Activated CD8-positive, alpha-beta memory T cell treated with anti-CD3 and anti-CD28 coated beads, Interleukin-2, amount 50 U/mL, for 24 hours (primary cell): ENCODE measurements at regions not wholly inside any gene's neighbourhood (a gene's known extent, or its start where the extent isn't known, plus 50 kb on each side); places are given as distances from the start of the nearest gene placed in this dataset.
"Not testable (repeated sequence)": the region's sequence is repeated elsewhere in the genome, so short reads cannot be mapped to it uniquely, and the experiment has no call there.

Experiments
- DNase-seq: peaks from one replicate; pipeline ENCODE4 v3.0.0-alpha.2; 2020; ENCODE audit errors: extremely low read depth

GRCh38 chr13:107675847-107676550 is 539.3 kb downstream of the LIG4 start:
- DNase-seq: no peak

GRCh38 chr13:107669391-107669993 is 545.8 kb downstream of the LIG4 start:
- DNase-seq: no peak

DNA sequence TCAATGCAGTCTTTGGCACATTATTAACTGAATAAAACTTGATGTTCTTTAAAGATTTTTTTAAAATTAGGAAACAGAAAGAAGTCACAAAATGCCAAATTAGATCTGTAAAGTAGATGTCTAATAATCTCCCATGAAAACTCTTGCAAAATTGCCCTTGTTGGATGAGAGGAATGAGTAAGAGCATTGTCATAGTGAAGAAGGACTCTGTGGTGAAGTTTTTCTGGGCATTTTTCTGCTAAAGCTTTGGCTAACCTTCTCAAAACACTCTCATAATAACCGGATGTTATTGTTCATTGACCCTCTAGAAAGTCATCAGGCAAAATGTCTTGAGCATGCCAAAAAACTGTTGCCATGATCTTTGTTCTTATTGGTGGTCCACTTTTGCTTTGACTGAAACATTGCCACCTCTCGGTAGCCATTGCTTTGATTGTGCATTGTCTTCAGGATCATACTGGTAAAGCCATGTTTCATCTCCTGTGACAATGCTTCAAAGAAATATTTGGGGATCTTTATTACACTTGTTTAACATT is 549.3 kb downstream of the LIG4 start:
- DNase-seq: no peak

DNA sequence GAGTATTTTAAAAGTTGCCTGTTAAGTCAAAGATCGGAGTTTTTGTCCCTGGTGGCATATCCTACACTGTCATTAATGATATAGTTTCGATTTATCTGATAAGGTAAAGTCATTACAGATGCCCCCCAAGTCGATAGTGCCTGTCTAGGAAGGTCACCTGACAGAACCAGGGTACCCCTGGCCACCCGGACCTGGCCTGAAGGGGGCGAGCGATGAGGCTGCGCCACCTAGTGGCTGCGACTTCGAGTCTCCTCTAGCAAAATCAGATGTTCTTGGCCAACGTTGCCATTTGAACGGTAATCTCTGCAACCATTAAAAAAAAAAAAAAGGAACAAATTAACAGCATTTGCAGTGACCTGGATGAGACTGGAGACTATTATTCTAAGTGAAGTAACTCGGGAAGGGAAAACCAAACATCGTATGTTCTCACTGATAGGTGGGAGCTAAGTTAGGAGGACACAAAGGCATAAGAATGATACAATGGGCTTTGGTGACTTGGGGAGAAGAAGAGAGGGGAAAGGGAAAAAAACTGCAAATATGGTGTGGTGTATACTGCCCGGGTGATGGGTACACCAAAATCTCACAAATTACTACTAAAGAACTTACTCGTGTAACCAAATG is 565.1 kb downstream of the LIG4 start:
- DNase-seq: no peak

DNA sequence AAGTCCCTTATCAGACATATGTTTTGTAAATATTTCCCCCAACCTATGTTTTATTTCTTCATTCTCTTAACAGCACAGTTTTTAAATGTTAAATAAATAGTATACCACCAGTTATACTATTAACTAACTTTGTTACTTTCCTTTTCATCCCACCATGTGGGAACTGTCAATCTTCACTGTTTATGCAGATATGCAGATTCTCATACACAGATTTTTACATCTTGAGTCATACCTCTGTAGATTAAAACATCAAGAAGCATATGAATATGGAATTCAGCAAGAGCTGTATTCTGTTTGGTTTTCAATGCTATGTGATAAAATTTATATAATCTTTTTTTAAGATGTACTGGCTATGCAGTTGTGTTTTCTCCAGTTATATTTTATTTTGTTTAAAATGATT is 566.3 kb downstream of the LIG4 start:
- no peak for DNase-seq

DNA sequence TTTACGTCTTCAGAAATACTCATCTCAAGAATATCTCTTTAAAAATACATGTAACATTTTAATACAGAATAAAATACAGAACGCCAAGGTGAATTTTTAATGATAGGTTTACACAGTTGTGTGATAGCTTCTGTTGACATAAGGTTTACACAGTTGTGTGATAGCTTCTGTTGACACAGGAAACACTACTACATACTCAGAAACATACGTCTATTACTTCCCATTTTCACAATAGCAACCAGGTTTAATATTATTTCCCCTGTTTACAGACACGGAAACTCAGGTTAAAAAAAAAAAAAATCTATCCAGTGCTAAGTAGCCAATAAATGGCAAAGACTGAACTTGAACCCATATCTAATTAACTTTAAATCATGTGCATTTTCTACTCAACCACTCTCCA is 571.2 kb downstream of the LIG4 start:
- no peak for DNase-seq

- no peak for DNase-seq
Measured at GRCh38 chr13:107643615-107644014, 571.7 kb downstream of the LIG4 start.

- DNase-seq: no peak
Measured at GRCh38 chr13:107642831-107643230, 572.5 kb downstream of the LIG4 start.

DNA sequence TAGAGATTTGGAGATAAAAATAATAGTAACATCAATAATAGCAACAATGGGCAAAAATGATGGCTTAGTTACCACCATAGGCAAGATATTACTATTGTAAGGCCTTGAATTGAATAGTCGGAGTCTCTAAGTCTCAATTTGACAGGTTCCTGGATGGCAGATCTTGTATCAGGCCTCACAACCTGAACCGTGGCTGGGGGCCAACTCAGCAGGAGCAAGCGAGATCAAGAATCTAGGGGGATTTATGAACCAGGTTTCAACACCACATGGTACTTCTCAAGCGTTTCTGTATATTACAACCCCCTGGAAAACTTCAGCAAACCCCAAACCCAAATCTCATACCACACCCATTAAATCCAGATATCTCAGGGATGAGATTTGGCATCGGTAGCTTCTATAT is 573.8 kb downstream of the LIG4 start:
- DNase-seq: no peak

- DNase-seq: no peak
Measured at GRCh38 chr13:107625648-107626047, 589.7 kb downstream of the LIG4 start.

- no peak for DNase-seq
Measured at GRCh38 chr13:107617527-107617926, 597.8 kb downstream of the LIG4 start.

- DNase-seq: no peak
Measured at GRCh38 chr13:107612376-107612775, 603.0 kb downstream of the LIG4 start.

DNA sequence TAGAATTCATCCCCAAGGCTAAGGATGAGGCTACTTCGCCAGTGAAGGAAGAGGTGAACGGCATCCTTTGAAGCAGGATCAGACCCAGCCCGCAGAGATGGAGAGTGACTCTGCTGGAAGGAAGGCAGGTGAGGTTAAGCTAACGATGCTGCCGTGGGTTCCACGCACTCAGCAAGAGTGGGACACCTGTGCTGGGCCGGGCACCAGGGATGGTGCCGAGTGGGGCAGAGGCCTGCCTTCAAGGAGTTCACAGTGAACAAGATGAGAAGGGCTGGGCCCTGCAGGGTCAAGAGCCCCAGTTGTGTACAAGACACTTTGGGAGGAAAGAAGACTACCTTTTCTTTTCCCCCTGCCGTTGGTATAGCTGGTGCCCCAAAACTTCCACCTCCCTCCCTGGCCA is 606.6 kb downstream of the LIG4 start:
- no peak for DNase-seq

GRCh38 chr13:107600971-107601370 is 614.4 kb downstream of the LIG4 start:
- DNase-seq: no peak

GRCh38 chr13:107596306-107596705 is 619.0 kb downstream of the LIG4 start:
- not testable (repeated sequence) for DNase-seq

- no peak for DNase-seq
Measured at GRCh38 chr13:107590556-107590955, 624.8 kb downstream of the LIG4 start.

- no peak for DNase-seq
Measured at GRCh38 chr13:107587681-107588080, 627.7 kb downstream of the LIG4 start.

- DNase-seq: no peak
Measured at GRCh38 chr13:107586216-107586615, 629.1 kb downstream of the LIG4 start.

DNA sequence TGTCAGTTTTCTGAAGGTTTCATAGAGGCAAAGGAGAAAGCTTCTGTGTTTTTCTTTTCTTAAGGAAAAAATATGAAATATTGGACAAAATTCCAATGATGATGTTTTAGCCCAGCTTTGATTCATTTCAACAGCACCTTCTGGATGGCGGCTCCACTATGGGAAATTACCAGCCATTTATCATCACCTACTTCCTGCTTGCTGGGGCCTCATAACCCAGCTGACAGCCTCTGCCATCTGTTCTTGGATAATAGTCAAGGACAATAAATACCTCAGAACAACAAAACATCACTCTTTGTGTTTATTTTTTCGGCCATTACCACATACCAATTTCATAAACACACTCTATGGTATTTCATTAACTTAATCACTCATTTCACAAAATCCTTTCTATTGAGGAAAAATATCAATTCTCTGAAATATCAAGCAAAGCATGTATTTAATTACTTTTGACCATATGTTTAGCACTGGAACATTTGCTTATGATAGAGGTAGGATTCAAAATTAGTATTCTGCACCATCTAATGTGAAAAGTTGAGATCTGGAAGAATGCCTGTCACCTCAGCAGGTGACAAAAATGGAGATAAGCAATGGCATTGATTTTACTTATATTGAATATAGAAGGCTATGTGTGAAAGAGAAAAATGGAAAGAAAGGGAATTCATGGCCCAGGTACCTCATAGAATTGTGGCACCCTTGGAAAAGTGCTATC is 629.7 kb downstream of the LIG4 start:
- DNase-seq: no peak

DNA sequence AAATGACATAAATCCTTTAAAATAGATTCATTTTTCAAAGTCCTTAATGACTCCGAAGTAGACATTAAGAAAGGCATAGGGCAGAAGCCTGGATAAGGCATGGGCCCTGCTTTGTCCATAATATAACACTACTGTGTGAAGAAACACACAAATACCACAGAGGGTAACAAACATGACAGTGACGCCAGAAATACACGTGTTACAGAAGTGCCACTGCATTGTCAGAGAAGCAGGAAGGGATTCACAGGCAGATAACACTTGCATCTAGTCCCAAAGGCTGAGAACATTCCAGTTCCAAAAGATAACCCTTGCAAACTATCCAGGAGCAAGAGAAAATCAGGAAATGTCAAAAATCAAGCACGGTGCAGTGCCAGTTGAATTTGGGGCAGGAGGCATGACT is 633.2 kb downstream of the LIG4 start:
- no peak for DNase-seq

GRCh38 chr13:107580741-107581412 is 634.5 kb downstream of the LIG4 start:
- no peak for DNase-seq

DNA sequence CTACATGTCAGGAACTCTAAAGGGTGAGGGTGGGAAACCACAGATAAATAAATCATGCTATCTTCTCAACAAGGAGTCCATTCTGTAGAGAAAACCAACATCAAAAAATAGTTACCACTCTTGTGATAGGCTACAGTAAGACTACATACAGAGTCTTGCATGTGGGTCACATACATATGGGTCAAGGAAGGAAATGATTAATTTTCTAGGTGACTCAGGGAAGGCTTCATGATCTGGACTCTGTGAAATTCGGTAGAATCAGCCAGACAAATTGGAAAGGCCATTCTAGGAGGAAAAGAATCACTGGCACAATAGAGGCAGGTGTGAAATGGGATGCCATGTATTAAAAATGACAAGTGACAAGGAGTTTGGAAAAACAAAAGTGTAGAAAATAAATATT is 638.9 kb downstream of the LIG4 start:
- no peak for DNase-seq
